Thyroid gland (tissue), 4 donors: ENCODE measurements at regions not wholly inside any gene's neighbourhood (a gene's known extent, or its start where the extent isn't known, plus 50 kb on each side); places are given as distances from the start of the nearest gene placed in this dataset.

Experiments
- DNase-seq, 2 donors: peaks; one replicate each; pipeline ENCODE4 v3.0.0-alpha.2; 2019
- H3K27ac ChIP-seq, 3 donors: fragments of 200-600 bp; sonication (generic); 1 replicate in 2 of 3; 2 replicates in 1 of 3; pipeline ENCODE4 v1.5.1; 2016 to 2019; ENCODE audit warnings: mild to moderate bottlenecking in 1 of 3, moderate library complexity in 1 of 3
- H3K27me3 ChIP-seq: fragments of 200-600 bp; sonication (generic); one replicate; pipeline ENCODE4 v1.5.1; 2019
- H3K36me3 ChIP-seq, 2 donors: fragments of 200-600 bp; sonication (generic); one replicate each; pipeline ENCODE4 v1.5.1; 2016 to 2019
- H3K4me1 ChIP-seq, 2 donors: fragments of 200-600 bp; sonication (generic); one replicate each; pipeline ENCODE4 v1.5.1; 2017 to 2019
- H3K4me3 ChIP-seq, 3 donors: fragments of 200-600 bp; sonication (generic); replicated peaks in 1 of 3; 1 replicate in 2 of 3; 2 replicates in 1 of 3; pipeline ENCODE4 v1.5.1; 2016; ENCODE audit warnings: mild to moderate bottlenecking in 1 of 3
- H3K9me3 ChIP-seq: fragments of 200-600 bp; sonication (generic); one replicate; pipeline ENCODE4 v1.5.1; 2017
- POLR2A ChIP-seq, 2 donors: fragments of 450-650 bp; IDR thresholded peaks; one replicate each; pipeline ENCODE4 v1.6.1; 2017; ENCODE audit warnings: antibody characterized with exemption in 2 of 2, mild to moderate bottlenecking in 2 of 2, moderate library complexity in 1 of 2
- WGBS, 2 donors: methylation state at CpG; one replicate each; pipeline ENCODE4 v1.1.5; 2017; 5-methylcytosine and 5-hydroxymethylcytosine counted together
- intact Hi-C: fragments of 100-400 bp; cut with DNase I; formaldehyde crosslinking; loops from one replicate; pipeline ENCODE4 v1.15.1; 2023
- TF ChIP-seq, protein P1 (sequence below), 6 experiments: fragments of 200-600 bp in 3 of 6; fragments of 450-650 bp in 3 of 6; sonication (generic) in 3 of 6; IDR thresholded peaks; one replicate each; pipeline ENCODE4 v1.5.1; 2016 to 2019; ENCODE audit warnings: antibody characterized with exemption in 6 of 6, mild to moderate bottlenecking in 2 of 6, inconsistent platforms in 1 of 6, moderate library complexity in 1 of 6

DNA sequence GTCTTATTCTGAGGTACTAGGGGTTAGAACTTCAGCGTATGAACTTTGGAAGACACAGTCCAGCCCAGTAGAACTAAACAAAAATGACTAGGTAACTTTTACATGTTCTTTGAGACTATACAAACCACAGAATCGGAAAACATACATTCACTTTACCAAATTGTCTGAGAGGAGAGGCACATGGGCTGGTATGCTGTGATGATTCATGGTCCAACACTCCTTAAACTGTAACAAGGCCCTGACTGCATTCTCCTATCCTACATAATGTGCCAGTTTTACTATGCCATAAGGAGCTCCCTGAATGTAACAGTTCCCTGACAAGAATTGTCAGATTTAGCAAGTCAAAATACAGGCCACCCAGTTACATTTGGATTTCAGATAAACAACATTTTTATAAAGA, 640.0 kb downstream of the RAB28 start:
- Histone ChIP-seq H3K36me3 (no peaks in the 10 kb centered on the region), H3K4me1 (no peaks in the 10 kb centered on the region), H3K4me3 (no peak overlapping the region), H3K27me3 (no peaks in the 10 kb centered on the region), H3K9me3 (no peaks in the 10 kb centered on the region), H3K27ac (no peak overlapping the region)
- intact Hi-C loops, result no loop called here
- WGBS, 2 donors, result 87 to 88% methylated on average over 2 of the region's 2 CpGs
- TF ChIP-seq, protein P1, sequence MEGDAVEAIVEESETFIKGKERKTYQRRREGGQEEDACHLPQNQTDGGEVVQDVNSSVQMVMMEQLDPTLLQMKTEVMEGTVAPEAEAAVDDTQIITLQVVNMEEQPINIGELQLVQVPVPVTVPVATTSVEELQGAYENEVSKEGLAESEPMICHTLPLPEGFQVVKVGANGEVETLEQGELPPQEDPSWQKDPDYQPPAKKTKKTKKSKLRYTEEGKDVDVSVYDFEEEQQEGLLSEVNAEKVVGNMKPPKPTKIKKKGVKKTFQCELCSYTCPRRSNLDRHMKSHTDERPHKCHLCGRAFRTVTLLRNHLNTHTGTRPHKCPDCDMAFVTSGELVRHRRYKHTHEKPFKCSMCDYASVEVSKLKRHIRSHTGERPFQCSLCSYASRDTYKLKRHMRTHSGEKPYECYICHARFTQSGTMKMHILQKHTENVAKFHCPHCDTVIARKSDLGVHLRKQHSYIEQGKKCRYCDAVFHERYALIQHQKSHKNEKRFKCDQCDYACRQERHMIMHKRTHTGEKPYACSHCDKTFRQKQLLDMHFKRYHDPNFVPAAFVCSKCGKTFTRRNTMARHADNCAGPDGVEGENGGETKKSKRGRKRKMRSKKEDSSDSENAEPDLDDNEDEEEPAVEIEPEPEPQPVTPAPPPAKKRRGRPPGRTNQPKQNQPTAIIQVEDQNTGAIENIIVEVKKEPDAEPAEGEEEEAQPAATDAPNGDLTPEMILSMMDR (IDR thresholded peaks at IDR 0.05), result no peak
- no peak for TF ChIP-seq POLR2A (IDR thresholded peaks at IDR 0.05)
- no peak for DNase-seq

DNA sequence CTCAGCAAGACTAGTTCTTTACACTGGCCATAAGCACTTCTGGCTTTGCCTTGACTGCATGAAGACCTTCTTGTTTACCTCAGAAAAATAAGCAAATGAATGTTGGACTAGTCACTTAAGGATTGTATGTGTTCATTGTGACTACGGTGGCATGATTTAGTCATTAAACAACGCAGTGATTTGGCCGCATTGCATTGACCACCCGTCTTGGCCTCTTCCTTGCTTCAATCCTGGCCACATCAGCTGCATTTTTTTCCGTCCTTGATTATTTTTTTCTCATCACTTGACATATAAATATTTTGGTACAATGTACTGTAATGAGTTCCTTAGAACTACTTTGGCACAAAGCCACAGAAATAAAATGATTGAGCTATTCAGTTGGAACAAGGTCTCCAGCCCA, 656.2 kb downstream of the RAB28 start:
- no peak for DNase-seq
- Histone ChIP-seq H3K4me1 (peaks cover 0 to 3% of the 10 kb centered on the region in 2 donors), H3K9me3 (no peaks in the 10 kb centered on the region), H3K27ac (no peak overlapping the region), H3K27me3 (no peaks in the 10 kb centered on the region), H3K36me3 (no peaks in the 10 kb centered on the region), H3K4me3 (no peak overlapping the region)
- intact Hi-C loops, result no loop called here
- TF ChIP-seq, protein P1 (IDR thresholded peaks at IDR 0.05), result no peak
- no peak for TF ChIP-seq POLR2A (IDR thresholded peaks at IDR 0.05)
- 75 to 79% methylated on average over 5 of the region's 5 CpGs for WGBS, 2 donors

DNA sequence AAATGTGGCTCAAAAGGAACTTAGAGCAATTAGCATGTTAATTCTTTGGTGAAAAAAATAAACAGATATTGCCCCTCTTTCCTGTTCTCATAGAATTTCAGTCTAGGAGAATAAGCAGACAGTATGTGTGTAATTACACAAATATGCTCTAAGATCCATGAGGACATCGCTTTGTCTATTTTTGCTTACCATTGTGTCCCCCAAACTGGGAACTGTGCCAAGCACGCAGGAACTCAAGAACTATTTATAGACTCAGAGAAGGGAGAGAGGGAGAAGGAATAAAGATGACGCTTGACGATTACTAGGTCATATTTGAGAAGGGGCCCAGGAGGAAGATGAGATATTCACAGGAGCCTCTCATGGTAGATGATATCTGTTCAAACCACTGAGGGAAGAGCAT, 692.6 kb downstream of the RAB28 start:
- no peaks in the 10 kb centered on the region for H3K27me3 ChIP-seq
- no peak for TF ChIP-seq POLR2A (IDR thresholded peaks at IDR 0.05)
- TF ChIP-seq, protein P1 (IDR thresholded peaks at IDR 0.05), result no peak
- intact Hi-C loops, result no loop called here
- no peak overlapping the region for H3K4me3 ChIP-seq
- 15 to 41% methylated on average over 4 of the region's 4 CpGs for WGBS, 2 donors
- H3K27ac ChIP-seq, result no peak overlapping the region
- H3K36me3 ChIP-seq, result no peaks in the 10 kb centered on the region
- no peaks in the 10 kb centered on the region for H3K4me1 ChIP-seq
- DNase-seq, result no peak
- no peaks in the 10 kb centered on the region for H3K9me3 ChIP-seq

DNA sequence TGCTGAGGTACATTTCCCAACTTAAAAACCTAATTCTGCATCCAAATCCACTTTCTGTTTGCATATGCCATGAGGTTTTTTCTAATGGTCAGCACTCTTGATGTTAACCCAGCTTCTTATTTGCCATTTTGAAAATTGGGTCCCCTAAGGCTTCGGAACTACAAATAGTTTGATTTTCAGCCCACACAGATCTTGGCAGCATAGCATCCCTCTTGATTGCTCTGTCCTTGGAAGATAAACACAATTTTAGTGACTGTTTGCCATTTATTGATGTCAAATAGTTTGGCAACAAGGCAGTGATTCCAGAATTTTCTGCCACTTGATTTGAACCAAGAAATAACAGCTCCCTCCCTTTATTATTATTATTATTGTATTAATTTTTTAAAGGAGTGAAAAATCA, 696.9 kb downstream of the RAB28 start:
- Histone ChIP-seq H3K27me3 (no peaks in the 10 kb centered on the region), H3K4me3 (no peak overlapping the region), H3K4me1 (no peaks in the 10 kb centered on the region), H3K27ac (no peak overlapping the region), H3K36me3 (no peaks in the 10 kb centered on the region), H3K9me3 (no peaks in the 10 kb centered on the region)
- TF ChIP-seq, protein P1 (IDR thresholded peaks at IDR 0.05), result no peak
- no peak for TF ChIP-seq POLR2A (IDR thresholded peaks at IDR 0.05)
- no peak for DNase-seq
- intact Hi-C loops, result no loop called here
- WGBS, 2 donors, result 78 to 88% methylated on average over 1 of the region's 1 CpG

DNA sequence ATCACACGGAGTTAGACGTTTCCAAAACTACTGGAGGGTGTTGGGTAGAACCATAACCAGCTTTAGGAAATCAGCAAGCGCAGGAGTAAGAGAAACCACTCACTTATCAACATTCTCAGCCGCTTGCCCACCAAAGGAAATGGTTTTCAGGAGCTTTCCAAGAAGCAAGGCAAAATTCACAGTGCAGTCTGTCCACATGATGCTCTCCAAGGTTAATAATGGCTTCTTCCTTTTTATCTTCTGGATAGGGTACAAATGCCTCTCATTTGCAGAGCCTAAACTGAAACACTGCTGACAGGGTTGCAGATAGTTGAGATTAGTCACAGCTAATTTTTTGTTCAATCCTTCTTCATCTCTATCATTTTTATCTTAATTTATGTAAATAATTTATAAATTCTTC, 705.4 kb downstream of the RAB28 start:
- intact Hi-C loops, result no loop called here
- Histone ChIP-seq H3K36me3 (no peaks in the 10 kb centered on the region), H3K27me3 (no peaks in the 10 kb centered on the region), H3K4me1 (no peaks in the 10 kb centered on the region), H3K9me3 (no peaks in the 10 kb centered on the region), H3K4me3 (no peak overlapping the region), H3K27ac (no peak overlapping the region)
- TF ChIP-seq POLR2A (IDR thresholded peaks at IDR 0.05), result no peak
- TF ChIP-seq, protein P1 (IDR thresholded peaks at IDR 0.05), result no peak
- DNase-seq, result no peak
- WGBS, 2 donors, result 89 to 90% methylated on average over 4 of the region's 4 CpGs
